ENCODE measurements at regions not wholly inside any gene's neighbourhood (a gene's known extent, or its start where the extent isn't known, plus 50 kb on each side); places are given as distances from the start of the nearest gene placed in this dataset.
"Not testable (repeated sequence)": the region's sequence is repeated elsewhere in the genome, so short reads cannot be mapped to it uniquely, and the experiment has no call there.

GRCh38 chr6:134432036-134432435, 114.1 kb upstream of the SGK1 start:
- intact Hi-C loops (cut with DNase I; ENCODE audit: low total_unique reads), result no loop called here
- Histone ChIP-seq H3K36me3 (ENCODE audit: low read depth, missing control alignments) (no peaks in the 10 kb centered on the region), H3K4me3 (no peak overlapping the region), H3K27ac (no peak overlapping the region), H3K4me1 (no peaks in the 10 kb centered on the region), H3K9me3 (no peaks in the 10 kb centered on the region), H3K27me3 (no peaks in the 10 kb centered on the region)
- WGBS, 2 donors, result 64 to 71% methylated on average over 2 of the region's 2 CpGs
- no peak for DNase-seq
- no peak for TF ChIP-seq POLR2A (IDR thresholded peaks at IDR 0.05)
- TF ChIP-seq CTCF (IDR thresholded peaks at IDR 0.05), result no peak

GRCh38 chr6:134431421-134431859, 113.5 kb upstream of the SGK1 start:
- H3K27ac ChIP-seq, result no peak overlapping the region
- no peak for DNase-seq
- intact Hi-C loops (cut with DNase I; ENCODE audit: low total_unique reads), result no loop called here
- no peaks in the 10 kb centered on the region for H3K9me3 ChIP-seq
- TF ChIP-seq POLR2A (IDR thresholded peaks at IDR 0.05), result no peak
- TF ChIP-seq CTCF (IDR thresholded peaks at IDR 0.05), result no peak
- H3K4me1 ChIP-seq, result no peaks in the 10 kb centered on the region
- H3K27me3 ChIP-seq, result no peaks in the 10 kb centered on the region
- H3K36me3 ChIP-seq (ENCODE audit: low read depth, missing control alignments), result no peaks in the 10 kb centered on the region
- WGBS, 2 donors, result 85 to 92% methylated on average over 3 of the region's 3 CpGs
- no peak overlapping the region for H3K4me3 ChIP-seq

GRCh38 chr6:134429861-134430380, 112.0 kb upstream of the SGK1 start:
- Histone ChIP-seq H3K4me3 (no peak overlapping the region), H3K4me1 (no peaks in the 10 kb centered on the region), H3K27me3 (no peaks in the 10 kb centered on the region), H3K36me3 (ENCODE audit: low read depth, missing control alignments) (no peaks in the 10 kb centered on the region), H3K27ac (no peak overlapping the region), H3K9me3 (no peaks in the 10 kb centered on the region)
- intact Hi-C loops (cut with DNase I; ENCODE audit: low total_unique reads), result no loop called here
- WGBS, 2 donors, result 77 to 84% methylated on average over 3 to 4 of the region's 4 CpGs
- no peak for DNase-seq
- TF ChIP-seq CTCF (IDR thresholded peaks at IDR 0.05), result no peak
- no peak for TF ChIP-seq POLR2A (IDR thresholded peaks at IDR 0.05)

GRCh38 chr6:134427721-134428120, 109.8 kb upstream of the SGK1 start:
- 92 to 100% methylated on average over 1 of the region's 1 CpG for WGBS, 2 donors
- Histone ChIP-seq H3K4me3 (no peak overlapping the region), H3K4me1 (no peaks in the 10 kb centered on the region), H3K9me3 (no peaks in the 10 kb centered on the region), H3K27ac (no peak overlapping the region), H3K27me3 (no peaks in the 10 kb centered on the region), H3K36me3 (ENCODE audit: low read depth, missing control alignments) (no peaks in the 10 kb centered on the region)
- DNase-seq, result no peak
- no peak for TF ChIP-seq POLR2A (IDR thresholded peaks at IDR 0.05)
- no peak for TF ChIP-seq CTCF (IDR thresholded peaks at IDR 0.05)
- intact Hi-C loops (cut with DNase I; ENCODE audit: low total_unique reads), result no loop called here

GRCh38 chr6:134426623-134427022, 108.7 kb upstream of the SGK1 start:
- intact Hi-C loops (cut with DNase I; ENCODE audit: low total_unique reads), result no loop called here
- H3K4me1 ChIP-seq, result no peaks in the 10 kb centered on the region
- 69 to 78% methylated on average over 4 of the region's 4 CpGs for WGBS, 2 donors
- TF ChIP-seq POLR2A (IDR thresholded peaks at IDR 0.05), result no peak
- TF ChIP-seq CTCF (IDR thresholded peaks at IDR 0.05), result no peak
- no peaks in the 10 kb centered on the region for H3K9me3 ChIP-seq
- H3K4me3 ChIP-seq, result no peak overlapping the region
- no peak for DNase-seq
- no peaks in the 10 kb centered on the region for H3K36me3 ChIP-seq (ENCODE audit: low read depth, missing control alignments)
- no peaks in the 10 kb centered on the region for H3K27me3 ChIP-seq
- H3K27ac ChIP-seq, result no peak overlapping the region

GRCh38 chr6:134425917-134426316, 108.0 kb upstream of the SGK1 start:
- intact Hi-C loops (cut with DNase I; ENCODE audit: low total_unique reads), result not testable (repeated sequence)
- 97 to 100% methylated on average over 1 of the region's 1 CpG for WGBS, 2 donors

More at GRCh38 chr6:134425917-134426316, 108.0 kb upstream of the SGK1 start:
- H3K9me3 ChIP-seq; H3K4me1 ChIP-seq; H3K4me3 ChIP-seq; H3K27me3 ChIP-seq; H3K27ac ChIP-seq; DNase-seq; H3K36me3 ChIP-seq (ENCODE audit: low read depth, missing control alignments): not testable (repeated sequence)
